Inferior parietal cortex (tissue), 1 donor: ENCODE measurements at regions not wholly inside any gene's neighbourhood (a gene's known extent, or its start where the extent isn't known, plus 50 kb on each side); places are given as distances from the start of the nearest gene placed in this dataset.
A peak's percentile ranks its signal among the peaks of the same experiment; 100 is the strongest.
"Not testable (repeated sequence)": the region's sequence is repeated elsewhere in the genome, so short reads cannot be mapped to it uniquely, and the experiment has no call there.

ENCODE experiments used
- DNase-seq: peaks from one replicate; pipeline ENCODE4 v3.0.0-alpha.2; 2016; ENCODE audit errors: extremely low spot score

GRCh38 chr20:17837179-17837578 lies 131.4 kb downstream of the SNX5 start:
- no peak for DNase-seq

GRCh38 chr20:17836303-17836861 lies 132.2 kb downstream of the SNX5 start:
- DNase-seq, result no peak

- DNase-seq, result no peak
Observed at GRCh38 chr20:17835934-17836300, 132.7 kb downstream of the SNX5 start.

GRCh38 chr20:17835240-17835933 lies 133.2 kb downstream of the SNX5 start:
- no peak for DNase-seq

GRCh38 chr20:17834804-17835203 lies 133.8 kb downstream of the SNX5 start:
- DNase-seq, result peak; percentile 30

GRCh38 chr20:17833036-17833674 lies 133.4 kb downstream of the BANF2 start:
- no peak for DNase-seq

GRCh38 chr20:17832236-17832915 lies 132.6 kb downstream of the BANF2 start:
- DNase-seq, result no peak

- DNase-seq, result no peak
Observed at GRCh38 chr20:17828598-17829144, 128.9 kb downstream of the BANF2 start.

GRCh38 chr20:17827759-17828559 lies 128.2 kb downstream of the BANF2 start:
- no peak for DNase-seq

- DNase-seq, result no peak
Observed at GRCh38 chr20:17827079-17827478, 127.3 kb downstream of the BANF2 start.

- no peak for DNase-seq
Observed at GRCh38 chr20:17825960-17826843, 126.4 kb downstream of the BANF2 start.

GRCh38 chr20:17825252-17825959 lies 125.6 kb downstream of the BANF2 start:
- no peak for DNase-seq

- DNase-seq, result no peak
Observed at GRCh38 chr20:17824676-17825251, 125.0 kb downstream of the BANF2 start.

GRCh38 chr20:17823409-17824144 lies 123.8 kb downstream of the BANF2 start:
- no peak for DNase-seq

GRCh38 chr20:17822540-17823408 lies 123.0 kb downstream of the BANF2 start:
- no peak for DNase-seq

- DNase-seq, result no peak
Observed at GRCh38 chr20:17822039-17822438, 122.3 kb downstream of the BANF2 start.

GRCh38 chr20:17821606-17822005 lies 121.8 kb downstream of the BANF2 start:
- not testable (repeated sequence) for DNase-seq
